Breast epithelium (tissue), 3 donors: ENCODE measurements at regions not wholly inside any gene's neighbourhood (a gene's known extent, or its start where the extent isn't known, plus 50 kb on each side); places are given as distances from the start of the nearest gene placed in this dataset.

Experiments used
- POLR2A ChIP-seq: fragments of 450-650 bp; IDR thresholded peaks from one replicate; pipeline ENCODE4 v1.6.1; 2016; ENCODE audit warnings: antibody characterized with exemption, mild to moderate bottlenecking, moderate library complexity
- POLR2AphosphoS5 ChIP-seq, 3 donors: sonication (generic); formaldehyde crosslinking; IDR thresholded peaks; one replicate each; pipeline ENCODE4 v1.6.1; 2017; ENCODE audit warnings: antibody characterized with exemption in 3 of 3
- TF ChIP-seq, protein P1 (sequence below), 3 donors: fragments of 450-650 bp; IDR thresholded peaks; one replicate each; pipeline ENCODE4 v1.5.1; 2016 to 2017; ENCODE audit warnings: antibody characterized with exemption in 3 of 3, mild to moderate bottlenecking in 3 of 3, moderate library complexity in 3 of 3

DNA sequence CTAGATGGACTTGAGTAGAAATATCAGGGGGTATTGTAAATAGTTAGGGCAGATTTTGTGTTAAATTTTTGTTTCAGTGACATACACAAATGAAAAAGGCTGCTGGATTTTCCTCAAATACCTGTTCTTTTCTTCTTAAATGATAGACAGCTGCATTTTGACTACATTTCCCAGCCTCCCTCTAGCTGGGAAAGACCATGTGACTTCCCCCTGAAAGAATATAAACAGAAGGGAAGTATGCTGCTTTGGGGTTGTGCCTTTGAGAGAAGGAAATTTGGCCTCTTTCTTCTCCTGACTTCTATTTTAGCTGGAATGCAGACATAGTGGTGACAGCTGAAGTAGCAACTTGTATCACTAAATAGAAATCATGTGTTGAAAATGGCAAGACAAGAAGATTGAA lies 476.1 kb upstream of the SYT1 start:
- TF ChIP-seq, protein P1, sequence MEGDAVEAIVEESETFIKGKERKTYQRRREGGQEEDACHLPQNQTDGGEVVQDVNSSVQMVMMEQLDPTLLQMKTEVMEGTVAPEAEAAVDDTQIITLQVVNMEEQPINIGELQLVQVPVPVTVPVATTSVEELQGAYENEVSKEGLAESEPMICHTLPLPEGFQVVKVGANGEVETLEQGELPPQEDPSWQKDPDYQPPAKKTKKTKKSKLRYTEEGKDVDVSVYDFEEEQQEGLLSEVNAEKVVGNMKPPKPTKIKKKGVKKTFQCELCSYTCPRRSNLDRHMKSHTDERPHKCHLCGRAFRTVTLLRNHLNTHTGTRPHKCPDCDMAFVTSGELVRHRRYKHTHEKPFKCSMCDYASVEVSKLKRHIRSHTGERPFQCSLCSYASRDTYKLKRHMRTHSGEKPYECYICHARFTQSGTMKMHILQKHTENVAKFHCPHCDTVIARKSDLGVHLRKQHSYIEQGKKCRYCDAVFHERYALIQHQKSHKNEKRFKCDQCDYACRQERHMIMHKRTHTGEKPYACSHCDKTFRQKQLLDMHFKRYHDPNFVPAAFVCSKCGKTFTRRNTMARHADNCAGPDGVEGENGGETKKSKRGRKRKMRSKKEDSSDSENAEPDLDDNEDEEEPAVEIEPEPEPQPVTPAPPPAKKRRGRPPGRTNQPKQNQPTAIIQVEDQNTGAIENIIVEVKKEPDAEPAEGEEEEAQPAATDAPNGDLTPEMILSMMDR (IDR thresholded peaks at IDR 0.05) = no peak
- TF ChIP-seq POLR2A (no peak), POLR2AphosphoS5 (IDR thresholded peaks at IDR 0.05) (no peak)
